GM21526 (cell line): ENCODE measurements at regions not wholly inside any gene's neighbourhood (a gene's known extent, or its start where the extent isn't known, plus 50 kb on each side); places are given as distances from the start of the nearest gene placed in this dataset.
"Not testable (repeated sequence)": the region's sequence is repeated elsewhere in the genome, so short reads cannot be mapped to it uniquely, and the experiment has no call there.

Source experiments
- ATAC-seq: cut with Tn5 transposase; IDR thresholded peaks from one replicate; pipeline ENCODE4 v1.9.1; 2021; ENCODE audit warnings: moderate library complexity; ENCODE audit not compliant: unreplicated experiment, low FRiP score

GRCh38 chr5:109584986-109585599 lies 104.6 kb upstream of the MAN2A1 start:
- no peak for ATAC-seq

- ATAC-seq = no peak
Observed at GRCh38 chr5:109580225-109580624, 109.5 kb upstream of the MAN2A1 start.

- ATAC-seq = no peak
Observed at GRCh38 chr5:109575506-109575905, 114.2 kb upstream of the MAN2A1 start.

- no peak for ATAC-seq
Observed at GRCh38 chr5:109574985-109575384, 114.7 kb upstream of the MAN2A1 start.

- ATAC-seq = no peak
Observed at GRCh38 chr5:109573766-109574165, 116.0 kb upstream of the MAN2A1 start.

- ATAC-seq = no peak
Observed at GRCh38 chr5:109573256-109573655, 116.5 kb upstream of the MAN2A1 start.

- no peak for ATAC-seq
Observed at GRCh38 chr5:109571785-109572184, 117.9 kb upstream of the MAN2A1 start.

GRCh38 chr5:109570362-109570874 lies 119.3 kb upstream of the MAN2A1 start:
- ATAC-seq = no peak

- ATAC-seq = no peak
Observed at GRCh38 chr5:109567374-109568044, 122.2 kb upstream of the MAN2A1 start.

- ATAC-seq = no peak
Observed at GRCh38 chr5:109566361-109566760, 123.4 kb upstream of the MAN2A1 start.

- no peak for ATAC-seq
Observed at GRCh38 chr5:109563739-109564138, 126.0 kb upstream of the MAN2A1 start.

GRCh38 chr5:109563189-109563588 lies 126.5 kb upstream of the MAN2A1 start:
- no peak for ATAC-seq

GRCh38 chr5:109562441-109562840 lies 127.3 kb upstream of the MAN2A1 start:
- no peak for ATAC-seq

- ATAC-seq = no peak
Observed at GRCh38 chr5:109561447-109561846, 128.3 kb upstream of the MAN2A1 start.

- ATAC-seq = no peak
Observed at GRCh38 chr5:109560554-109560953, 129.2 kb upstream of the MAN2A1 start.

- no peak for ATAC-seq
Observed at GRCh38 chr5:109558952-109559351, 130.8 kb upstream of the MAN2A1 start.

GRCh38 chr5:109558364-109558763 lies 131.4 kb upstream of the MAN2A1 start:
- no peak for ATAC-seq

GRCh38 chr5:109553846-109554245 lies 135.9 kb upstream of the MAN2A1 start:
- no peak for ATAC-seq

GRCh38 chr5:109551234-109551633 lies 138.5 kb upstream of the MAN2A1 start:
- ATAC-seq = not testable (repeated sequence)

GRCh38 chr5:109550077-109550476 lies 139.7 kb upstream of the MAN2A1 start:
- ATAC-seq = no peak

GRCh38 chr5:109546461-109546860 lies 136.7 kb upstream of the PJA2 start:
- no peak for ATAC-seq

GRCh38 chr5:109544873-109545272 lies 135.1 kb upstream of the PJA2 start:
- not testable (repeated sequence) for ATAC-seq
